Middle frontal gyrus (tissue), 1 donor: ENCODE measurements at regions not wholly inside any gene's neighbourhood (a gene's known extent, or its start where the extent isn't known, plus 50 kb on each side); places are given as distances from the start of the nearest gene placed in this dataset.
"Not testable (repeated sequence)": the region's sequence is repeated elsewhere in the genome, so short reads cannot be mapped to it uniquely, and the experiment has no call there.

ENCODE experiments used
- DNase-seq: peaks from one replicate; pipeline ENCODE4 v3.0.0-alpha.2; 2015; ENCODE audit warnings: low spot score; ENCODE audit errors: extremely low spot score

DNA sequence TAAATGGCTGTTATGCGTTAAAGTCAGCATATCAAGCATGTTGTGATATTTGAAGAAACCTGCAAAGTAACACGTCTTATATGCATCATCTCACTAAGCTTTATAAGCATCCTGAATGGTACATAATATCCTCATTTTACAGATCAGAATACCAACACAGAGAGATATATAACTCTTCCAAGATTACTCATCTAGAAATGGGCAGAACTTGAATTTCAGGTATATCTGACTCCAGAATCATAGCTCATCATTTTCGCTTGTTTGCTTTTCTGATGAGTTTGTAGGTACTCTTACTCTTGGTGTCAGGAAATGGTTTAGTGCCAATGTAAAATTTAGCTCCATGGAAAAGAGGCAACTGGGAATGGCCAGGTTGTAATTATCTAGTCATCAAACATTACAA is 232.3 kb upstream of the ANKH start:
- DNase-seq = no peak

DNA sequence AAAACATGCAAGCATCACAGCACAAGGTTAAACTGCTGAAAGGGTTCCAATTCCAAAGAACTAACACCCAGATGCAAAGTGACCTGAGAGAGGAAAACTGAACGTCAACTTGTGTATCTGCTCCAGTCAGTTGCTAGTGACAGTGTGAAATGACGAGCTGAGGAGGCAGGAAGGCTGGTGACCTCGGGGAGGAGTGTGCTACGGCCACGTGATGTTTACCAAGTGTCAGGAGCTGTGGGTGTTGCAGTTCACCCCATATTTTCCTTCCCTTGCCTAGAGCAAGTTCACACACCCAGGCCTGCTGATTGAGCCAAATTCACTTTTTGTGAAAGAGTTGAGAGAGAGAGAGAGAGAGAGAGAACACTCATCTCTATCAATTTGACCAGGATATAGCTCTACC is 231.6 kb upstream of the ANKH start:
- DNase-seq = no peak

DNA sequence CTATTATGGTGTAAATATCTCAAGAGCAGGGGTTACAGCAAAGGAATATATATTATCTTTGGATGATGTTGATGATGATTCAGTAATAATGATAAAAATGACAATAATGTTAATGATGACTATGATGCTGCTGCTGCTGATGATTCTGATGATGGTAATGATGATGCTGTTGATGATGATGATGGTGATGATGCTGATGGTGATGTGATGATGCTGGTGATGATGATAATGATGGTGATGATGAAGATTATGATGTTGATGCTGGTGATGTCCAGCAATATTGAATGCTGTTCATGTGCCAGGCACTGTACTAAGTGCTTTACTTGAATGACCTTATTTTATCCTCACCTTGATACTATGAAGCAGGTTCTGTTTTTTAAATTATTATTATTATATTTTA is 226.0 kb upstream of the ANKH start:
- no peak for DNase-seq

GRCh38 chr5:15096686-15097085 is 225.1 kb upstream of the ANKH start:
- DNase-seq = not testable (repeated sequence)

GRCh38 chr5:15092801-15093200 is 221.2 kb upstream of the ANKH start:
- DNase-seq = no peak

GRCh38 chr5:15085671-15086070 is 214.1 kb upstream of the ANKH start:
- no peak for DNase-seq

DNA sequence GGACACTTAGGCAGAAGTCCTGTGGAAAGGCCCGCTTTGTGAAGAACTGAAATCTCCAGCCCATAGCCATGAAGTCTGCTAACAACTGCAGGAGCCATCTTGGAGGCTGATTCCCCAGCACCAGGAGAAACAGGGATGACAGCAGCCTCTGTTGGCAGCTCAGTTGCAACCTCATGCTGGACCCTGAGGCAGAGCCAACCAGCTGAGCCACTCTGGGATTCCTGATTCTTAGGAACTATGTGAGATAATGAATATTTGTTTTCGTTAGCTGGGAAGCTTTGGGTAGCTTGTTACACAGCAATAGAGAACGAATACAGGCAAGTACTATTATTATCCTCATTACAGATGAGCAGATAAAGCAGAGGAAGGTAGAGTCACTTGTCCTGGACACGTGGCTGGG is 210.5 kb upstream of the ANKH start:
- DNase-seq = no peak

DNA sequence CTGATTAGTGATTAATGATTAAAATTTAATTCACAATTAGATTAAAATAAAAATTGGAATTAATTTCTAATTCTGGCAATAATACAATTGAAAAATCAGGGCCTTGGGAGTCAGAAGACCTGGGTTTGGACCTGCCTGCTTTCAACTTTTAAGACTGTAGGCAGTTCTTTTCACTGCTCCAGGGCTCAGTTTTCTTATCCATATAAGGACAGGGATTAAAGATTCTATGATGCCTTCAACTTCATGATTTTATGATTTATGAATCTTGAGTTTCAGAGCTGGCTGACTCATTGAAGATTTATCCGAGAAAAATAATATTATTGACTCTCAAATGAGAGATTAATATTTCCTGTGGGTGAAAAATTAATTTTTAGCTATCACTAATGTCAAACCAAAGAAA is 208.6 kb upstream of the ANKH start:
- DNase-seq = no peak

- no peak for DNase-seq
These were observed 208.0 kb upstream of the ANKH start for GRCh38 chr5:15079566-15079965.

- DNase-seq = no peak
These were observed 203.1 kb upstream of the ANKH start for GRCh38 chr5:15074651-15075050.

- DNase-seq = no peak
These were observed 201.9 kb upstream of the ANKH start for GRCh38 chr5:15073453-15073852.

DNA sequence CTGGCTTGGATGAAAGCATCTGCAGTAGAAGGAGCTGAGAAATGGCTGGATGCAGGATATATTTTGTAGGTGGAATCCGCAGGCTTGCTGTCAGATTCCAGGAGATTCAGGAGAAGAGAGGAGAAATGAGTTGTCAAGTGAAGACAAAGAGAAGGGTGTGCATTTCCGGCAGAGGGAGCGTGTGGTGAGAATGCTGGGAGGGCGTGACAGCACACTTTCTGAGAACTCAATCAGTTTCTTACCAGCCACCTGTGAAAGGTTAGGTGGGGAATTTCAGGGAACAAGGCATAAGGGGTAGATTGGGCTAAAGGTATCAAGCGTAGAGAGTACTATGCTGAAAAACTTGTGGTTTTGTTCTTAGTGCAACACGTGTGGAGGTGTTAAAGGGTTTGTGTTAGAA is 199.3 kb upstream of the ANKH start:
- no peak for DNase-seq

GRCh38 chr5:15069407-15069905 is 197.9 kb upstream of the ANKH start:
- DNase-seq = no peak

GRCh38 chr5:15065091-15065490 is 193.5 kb upstream of the ANKH start:
- DNase-seq = no peak

DNA sequence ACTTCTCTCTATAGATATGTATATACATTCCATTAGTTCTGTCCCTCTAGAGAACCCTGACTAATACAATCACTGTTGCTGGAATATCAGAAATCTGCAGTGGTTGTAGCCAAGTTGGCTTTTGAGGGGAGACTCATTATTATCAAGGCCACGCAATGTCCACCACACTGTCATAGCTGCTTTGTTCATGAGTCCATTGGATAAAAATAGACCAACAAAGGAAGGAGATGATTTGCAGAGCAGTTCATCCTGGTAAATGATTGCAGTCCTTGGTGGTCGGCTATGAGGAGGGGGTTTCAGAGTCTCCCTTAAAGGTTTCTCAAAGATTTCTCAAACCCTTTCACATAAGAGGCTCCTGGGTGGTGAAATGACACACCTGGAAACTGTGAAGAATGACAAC is 192.8 kb upstream of the ANKH start:
- no peak for DNase-seq

DNA sequence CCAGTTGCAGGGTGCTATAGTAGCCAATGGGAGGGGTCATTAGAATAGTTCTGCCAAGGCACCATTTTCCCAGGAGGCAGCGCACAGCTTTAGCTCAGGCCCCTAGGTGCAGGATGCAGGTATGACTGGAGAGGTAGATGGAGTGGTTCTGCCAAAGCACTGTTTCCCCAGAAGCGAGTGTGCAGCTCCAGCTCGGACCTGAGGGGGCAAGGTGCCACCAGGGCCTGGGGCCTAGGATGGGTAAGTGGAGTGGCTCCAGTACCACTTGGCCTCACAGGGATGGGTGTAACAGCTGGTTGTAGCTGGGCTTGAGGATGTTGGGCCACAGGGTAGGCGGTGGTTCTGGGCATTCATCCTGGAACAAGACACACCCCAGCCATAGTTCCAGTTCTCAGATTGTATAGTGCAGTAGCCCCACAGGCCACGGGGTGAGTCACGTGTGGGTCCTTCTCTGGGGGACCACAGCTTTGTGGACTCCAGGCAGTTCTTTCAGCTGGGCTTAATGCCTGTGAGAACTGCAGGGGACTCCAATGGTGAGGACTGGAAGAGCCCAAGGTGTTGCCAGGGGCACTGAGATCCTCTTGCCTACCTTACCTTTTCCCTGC is 185.5 kb upstream of the ANKH start:
- no peak for DNase-seq

DNA sequence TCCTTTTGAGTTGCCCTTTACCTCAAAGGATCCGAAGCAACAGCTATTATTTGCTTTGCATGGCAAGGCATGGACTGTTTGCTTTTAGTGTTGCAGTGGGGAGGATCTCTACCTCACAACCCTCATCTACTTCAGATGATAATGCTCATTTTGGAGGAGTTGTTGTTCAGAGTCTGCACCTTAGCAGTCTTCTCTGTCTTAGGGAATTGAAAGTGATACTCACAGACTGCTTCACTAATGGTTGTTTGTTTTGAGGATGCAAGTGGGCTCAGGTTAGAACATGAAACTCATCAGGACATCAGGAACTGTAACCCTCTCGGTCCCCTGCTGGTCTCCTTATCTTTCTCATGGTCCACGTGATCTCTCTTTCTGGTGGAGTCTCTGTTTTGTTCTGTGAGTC is 172.9 kb upstream of the ANKH start:
- DNase-seq = no peak

DNA sequence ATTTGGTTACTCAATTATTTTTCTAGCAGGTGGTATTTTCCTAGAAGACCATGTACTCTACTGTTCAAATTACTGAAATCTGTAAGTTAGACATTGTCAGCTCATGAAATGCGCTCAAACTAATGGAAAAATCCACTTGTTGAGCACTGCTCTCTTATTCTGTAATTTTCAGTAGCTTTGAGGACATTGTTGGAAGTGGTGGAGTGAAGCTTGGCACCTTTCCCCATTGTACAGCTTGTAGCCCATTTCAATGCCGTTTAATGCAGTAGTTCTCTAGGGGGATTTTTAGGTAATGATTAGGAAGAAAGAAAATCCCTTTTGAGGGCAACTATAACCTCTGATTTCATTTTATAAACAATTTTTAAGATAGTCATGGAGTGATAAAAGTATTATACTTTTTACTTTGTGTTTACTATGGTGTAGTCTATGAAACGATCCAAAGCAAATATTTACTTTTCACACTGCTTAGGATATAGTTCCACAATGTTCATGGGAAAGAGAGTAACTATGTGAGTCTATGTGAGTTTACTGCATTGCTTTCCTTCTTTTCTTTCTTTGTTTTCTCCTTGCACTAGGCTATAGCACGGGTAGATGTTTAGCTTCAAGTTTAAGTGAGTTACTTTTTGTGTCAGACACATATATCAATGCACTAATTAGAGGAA is 165.8 kb upstream of the ANKH start:
- no peak for DNase-seq

DNA sequence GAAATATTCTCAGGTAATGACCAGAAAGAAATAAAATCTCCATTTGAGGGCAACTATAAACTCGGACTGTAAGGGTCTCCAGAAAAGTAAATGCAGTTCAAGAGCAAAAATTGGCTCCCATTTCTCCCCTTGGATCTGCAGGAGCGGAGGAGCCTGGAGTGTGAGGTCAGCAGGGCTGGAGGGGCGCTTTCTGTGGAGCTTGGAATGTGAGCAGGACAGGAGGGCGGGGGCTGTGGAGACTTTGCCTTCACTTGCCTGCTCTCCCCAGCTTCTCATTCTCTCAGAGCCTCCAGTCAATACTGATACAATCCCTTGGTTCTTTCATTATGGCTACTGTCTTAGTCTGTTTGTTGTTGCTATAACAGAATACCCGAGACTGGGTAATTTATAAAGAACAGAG is 162.8 kb upstream of the ANKH start:
- DNase-seq = no peak

DNA sequence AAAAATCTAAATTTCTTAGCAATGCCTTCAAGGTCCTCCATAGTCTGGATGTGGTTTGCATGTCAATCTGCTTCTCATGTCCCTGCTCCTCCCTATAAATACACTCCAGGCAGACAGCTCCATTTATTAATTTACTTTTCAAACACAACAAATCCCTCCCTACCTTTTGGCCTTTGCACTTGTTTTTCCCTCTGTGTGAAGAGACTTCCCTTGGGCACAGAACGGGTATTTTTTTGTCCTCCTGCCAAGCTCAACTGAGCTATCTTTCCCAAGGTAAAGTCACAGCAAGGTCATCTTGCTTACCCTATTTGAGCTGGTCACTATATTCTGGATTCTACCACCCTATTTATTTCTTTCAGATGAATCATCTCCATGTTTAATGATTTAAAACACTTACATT is 159.6 kb upstream of the ANKH start:
- DNase-seq = no peak

GRCh38 chr5:15027764-15028163 is 156.2 kb upstream of the ANKH start:
- no peak for DNase-seq

- no peak for DNase-seq
These were observed 155.4 kb upstream of the ANKH start for GRCh38 chr5:15026944-15027343.
